ENCODE measurements at regions not wholly inside any gene's neighbourhood (a gene's known extent, or its start where the extent isn't known, plus 50 kb on each side); places are given as distances from the start of the nearest gene placed in this dataset.

GRCh38 chr3:102571006-102571405, 136.2 kb downstream of the ZPLD1 start:
- TF ChIP-seq ZNF274 (IDR thresholded peaks at IDR 0.05; ENCODE audit: low read depth, low read length) = no peak
- TF ChIP-seq YY1 (IDR thresholded peaks at IDR 0.05; ENCODE audit: insufficient read depth, insufficient read length) = no peak
- no peak for TF ChIP-seq SUZ12 (IDR thresholded peaks at IDR 0.05; ENCODE audit: extremely low read depth, insufficient read depth, insufficient read length)
